PC-9 (cell line): ENCODE measurements at regions not wholly inside any gene's neighbourhood (a gene's known extent, or its start where the extent isn't known, plus 50 kb on each side); places are given as distances from the start of the nearest gene placed in this dataset.

Source experiments
- BruUV-seq: library from RNA; stranded (reverse); fragments of 400-500 nt; replicated peaks from 2 replicates; lab custom pipeline; 2021; lab: Mats Ljungman, UMichigan
- CTCF ChIA-PET: fragments of 300-600 bp; sonication (Branson Sonifier 250); formaldehyde crosslinking; loops from one replicate; lab custom pipeline; 2022; ENCODE audit warnings: antibody characterized with exemption; lab: Charles Lee
- POLR2A ChIA-PET: fragments of 300-600 bp; sonication (Branson Sonifier 250); formaldehyde crosslinking; loops from one replicate; lab custom pipeline; 2022; ENCODE audit warnings: antibody characterized with exemption; ENCODE audit not compliant: unreplicated experiment; lab: Charles Lee
- DNase-seq, 2 experiments: peaks; one replicate each; pipeline versions ENCODE4 v3.0.0 to v3.0.0-alpha.2; 2015 to 2022; ENCODE audit warnings: mixed read lengths in 1 of 2
- H2AFZ ChIP-seq: fragments of 200-600 bp; sonication (generic); 2 replicates; pipeline ENCODE4 v1.8.1; 2017; ENCODE audit warnings: antibody characterized with exemption
- H3F3A ChIP-seq: fragments of 200-600 bp; sonication (generic); 2 replicates; pipeline ENCODE4 v1.8.1; 2017; ENCODE audit warnings: antibody characterized with exemption, mild to moderate bottlenecking, low read depth; ENCODE audit not compliant: insufficient read depth
- H3K27ac ChIP-seq: fragments of 200-600 bp; sonication (generic); 2 replicates; pipeline ENCODE4 v1.6.1; 2016; ENCODE audit warnings: mixed run types
- H3K27me3 ChIP-seq: fragments of 200-600 bp; sonication (generic); 2 replicates; pipeline ENCODE4 v1.6.1; 2016; ENCODE audit warnings: low read depth, mixed run types; ENCODE audit not compliant: insufficient read depth
- H3K36me3 ChIP-seq: fragments of 200-600 bp; sonication (generic); 2 replicates; pipeline ENCODE4 v1.6.1; 2016; ENCODE audit warnings: low read depth, mixed run types
- H3K4me1 ChIP-seq: fragments of 200-600 bp; sonication (generic); replicated peaks from 2 replicates; pipeline ENCODE4 v1.6.1; 2016; ENCODE audit warnings: mixed run types; ENCODE audit not compliant: insufficient read depth
- H3K4me2 ChIP-seq: fragments of 200-600 bp; sonication (generic); 2 replicates; pipeline ENCODE4 v1.6.1; 2017; ENCODE audit warnings: mixed run types
- H3K4me3 ChIP-seq: fragments of 200-600 bp; sonication (generic); 2 replicates; pipeline ENCODE4 v1.6.1; 2016; ENCODE audit warnings: mixed run types
- H3K79me2 ChIP-seq: fragments of 200-600 bp; sonication (generic); 2 replicates; pipeline ENCODE4 v1.6.1; 2017; ENCODE audit warnings: low read depth, mixed run types
- H3K9me2 ChIP-seq: fragments of 200-600 bp; sonication (generic); 2 replicates; pipeline ENCODE4 v1.8.1; 2017; ENCODE audit warnings: mild to moderate bottlenecking; ENCODE audit not compliant: insufficient read depth
- H3K9me3 ChIP-seq: fragments of 200-600 bp; sonication (generic); 2 replicates; pipeline ENCODE4 v1.8.1; 2016; ENCODE audit warnings: low read depth; ENCODE audit not compliant: insufficient read depth
- H4K20me1 ChIP-seq: fragments of 200-600 bp; sonication (generic); 2 replicates; pipeline ENCODE4 v1.8.1; 2017; ENCODE audit not compliant: insufficient read depth
- EZH2 ChIP-seq: fragments of 200-600 bp; sonication (generic); IDR thresholded peaks from 2 replicates; pipeline ENCODE4 v1.8.0; 2017; ENCODE audit warnings: antibody characterized with exemption, low read depth
- intact Hi-C: fragments of 100-400 bp; cut with micrococcal nuclease; formaldehyde crosslinking; loops from one replicate; pipeline ENCODE4 v1.10.0; 2022; ENCODE audit not compliant: unreplicated experiment
- TF ChIP-seq, protein P1 (sequence below): fragments of 200-600 bp; sonication (generic); conservative IDR thresholded peaks from 2 replicates; pipeline ENCODE4 v1.6.1; 2017; ENCODE audit warnings: mixed run types, antibody characterized with exemption, mild to moderate bottlenecking, moderate library complexity

DNA sequence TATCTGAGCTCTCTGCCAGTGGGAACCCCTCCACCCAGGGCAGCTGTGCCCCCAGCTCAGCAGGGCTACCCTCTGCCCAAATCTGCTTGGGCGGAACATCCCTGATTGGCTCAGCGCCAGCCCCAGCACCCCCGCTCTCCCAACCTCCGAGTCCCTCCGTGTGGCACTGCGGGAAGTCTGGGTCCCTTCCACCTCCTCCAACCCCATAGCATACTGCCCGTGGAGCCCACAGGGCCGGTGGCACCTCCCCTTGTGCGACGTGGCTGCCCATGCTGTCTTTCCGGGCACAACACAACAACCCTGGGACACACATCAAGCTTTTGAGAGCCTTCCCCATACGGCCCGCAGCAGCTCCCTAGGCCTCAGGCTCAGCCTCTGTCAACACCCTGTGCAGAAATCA is 55.8 kb upstream of the NCK2 start:
- Histone ChIP-seq H3K4me2 (no peak overlapping the region), H3K4me1 (no peaks in the 10 kb centered on the region), H3K36me3 (no peaks in the 10 kb centered on the region), H3F3A (no peaks in the 10 kb centered on the region), H2AFZ (no peak overlapping the region), H3K9me2 (no peaks in the 10 kb centered on the region), H3K79me2 (no peaks in the 10 kb centered on the region), H3K27me3 (peaks cover 14% of the 10 kb centered on the region; the same call in 1 of the 2 replicates), H3K9me3 (no peaks in the 10 kb centered on the region), H4K20me1 (no peaks in the 10 kb centered on the region), H3K4me3 (no peak overlapping the region), H3K27ac (no peak overlapping the region)
- ChIA-PET POLR2A (no interaction called here), CTCF (no interaction called here)
- TF ChIP-seq EZH2 = no peak
- TF ChIP-seq, protein P1, sequence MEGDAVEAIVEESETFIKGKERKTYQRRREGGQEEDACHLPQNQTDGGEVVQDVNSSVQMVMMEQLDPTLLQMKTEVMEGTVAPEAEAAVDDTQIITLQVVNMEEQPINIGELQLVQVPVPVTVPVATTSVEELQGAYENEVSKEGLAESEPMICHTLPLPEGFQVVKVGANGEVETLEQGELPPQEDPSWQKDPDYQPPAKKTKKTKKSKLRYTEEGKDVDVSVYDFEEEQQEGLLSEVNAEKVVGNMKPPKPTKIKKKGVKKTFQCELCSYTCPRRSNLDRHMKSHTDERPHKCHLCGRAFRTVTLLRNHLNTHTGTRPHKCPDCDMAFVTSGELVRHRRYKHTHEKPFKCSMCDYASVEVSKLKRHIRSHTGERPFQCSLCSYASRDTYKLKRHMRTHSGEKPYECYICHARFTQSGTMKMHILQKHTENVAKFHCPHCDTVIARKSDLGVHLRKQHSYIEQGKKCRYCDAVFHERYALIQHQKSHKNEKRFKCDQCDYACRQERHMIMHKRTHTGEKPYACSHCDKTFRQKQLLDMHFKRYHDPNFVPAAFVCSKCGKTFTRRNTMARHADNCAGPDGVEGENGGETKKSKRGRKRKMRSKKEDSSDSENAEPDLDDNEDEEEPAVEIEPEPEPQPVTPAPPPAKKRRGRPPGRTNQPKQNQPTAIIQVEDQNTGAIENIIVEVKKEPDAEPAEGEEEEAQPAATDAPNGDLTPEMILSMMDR = no peak
- DNase-seq = no peak
- intact Hi-C loops = no loop called here
- BruUV-seq = no TSS peak

DNA sequence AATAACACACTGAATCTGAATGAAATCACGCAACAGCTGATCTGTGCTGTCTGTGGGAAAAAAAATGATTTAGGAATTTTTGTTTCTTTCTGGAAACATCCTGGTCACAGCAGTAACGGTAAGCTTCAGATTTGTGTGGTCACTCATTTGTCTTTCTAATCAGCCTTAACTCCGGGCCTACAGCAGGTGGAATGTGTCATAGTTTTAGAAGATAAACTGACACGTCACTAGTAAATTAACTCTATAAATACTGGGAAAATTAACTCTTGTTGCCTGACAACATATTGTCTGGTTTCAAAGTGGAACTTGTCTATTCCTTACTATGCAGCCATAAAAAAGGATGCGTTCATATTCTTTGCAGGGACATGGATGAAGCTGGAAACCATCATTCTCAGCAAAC is 58.1 kb upstream of the NCK2 start:
- no peak overlapping the region for H3K27ac ChIP-seq
- ChIA-PET CTCF (no interaction called here), POLR2A (no interaction called here)
- no peaks in the 10 kb centered on the region for H4K20me1 ChIP-seq
- no peak overlapping the region for H3K4me2 ChIP-seq
- H3K36me3 ChIP-seq = no peaks in the 10 kb centered on the region
- no peaks in the 10 kb centered on the region for H3K9me3 ChIP-seq
- H3K4me1 ChIP-seq = no peaks in the 10 kb centered on the region
- no peaks in the 10 kb centered on the region for H3K9me2 ChIP-seq
- TF ChIP-seq, protein P1 = no peak
- TF ChIP-seq EZH2 = no peak
- no peak overlapping the region for H3K4me3 ChIP-seq
- no peak for DNase-seq
- BruUV-seq = no TSS peak
- intact Hi-C loops = no loop called here
- H3F3A ChIP-seq = no peaks in the 10 kb centered on the region
- H2AFZ ChIP-seq = no peak overlapping the region
- peaks cover 31% of the 10 kb centered on the region for H3K27me3 ChIP-seq
- no peaks in the 10 kb centered on the region for H3K79me2 ChIP-seq

DNA sequence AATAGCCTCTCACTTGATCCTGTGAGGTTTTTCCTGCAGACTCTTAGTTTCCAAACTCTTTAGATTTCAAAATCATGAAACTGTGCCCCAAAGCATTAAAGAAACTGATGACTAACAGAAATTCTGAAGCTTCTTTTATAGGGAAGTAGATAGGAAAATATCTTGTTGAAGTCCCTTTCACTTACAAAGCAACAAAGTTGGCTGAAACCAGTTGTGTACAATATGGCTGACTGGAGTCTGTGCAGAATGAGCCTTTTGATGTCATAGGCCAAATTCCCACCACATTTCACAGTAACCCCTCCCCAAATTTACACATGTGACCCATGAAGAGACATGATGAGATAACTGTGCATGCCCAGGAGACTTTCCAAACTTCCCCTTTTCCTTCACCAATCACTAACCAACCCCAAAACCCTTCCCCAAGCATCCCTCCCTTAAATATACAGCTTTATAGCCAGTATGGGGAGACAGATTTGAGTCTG is 61.7 kb upstream of the NCK2 start:
- Histone ChIP-seq H3K4me3 (no peak overlapping the region), H3K9me3 (no peaks in the 10 kb centered on the region), H2AFZ (no peak overlapping the region), H3K36me3 (no peaks in the 10 kb centered on the region), H4K20me1 (no peaks in the 10 kb centered on the region), H3K4me1 (no peaks in the 10 kb centered on the region), H3K27ac (no peak overlapping the region), H3F3A (no peaks in the 10 kb centered on the region), H3K9me2 (no peaks in the 10 kb centered on the region), H3K79me2 (no peaks in the 10 kb centered on the region), H3K4me2 (no peak overlapping the region), H3K27me3 (peaks cover 66% of the 10 kb centered on the region)
- no peak for DNase-seq
- ChIA-PET POLR2A (no interaction called here), CTCF (no interaction called here)
- intact Hi-C loops = no loop called here
- BruUV-seq = no TSS peak
- TF ChIP-seq, protein P1 = no peak
- TF ChIP-seq EZH2 = no peak
